CD4-positive, alpha-beta T cell treated with Interleukin-6 at 100 ng/mL for 8 hours (primary cell): ENCODE measurements at regions not wholly inside any gene's neighbourhood (a gene's known extent, or its start where the extent isn't known, plus 50 kb on each side); places are given as distances from the start of the nearest gene placed in this dataset.

Source experiments
- DNase-seq: peaks from one replicate; pipeline ENCODE4 v3.0.0-alpha.2; 2020; ENCODE audit warnings: mixed read lengths, low spot score

GRCh38 chr19:29263305-29264135, 50.6 kb upstream of the UQCRFS1 start:
- DNase-seq: peak; percentile 34

DNA sequence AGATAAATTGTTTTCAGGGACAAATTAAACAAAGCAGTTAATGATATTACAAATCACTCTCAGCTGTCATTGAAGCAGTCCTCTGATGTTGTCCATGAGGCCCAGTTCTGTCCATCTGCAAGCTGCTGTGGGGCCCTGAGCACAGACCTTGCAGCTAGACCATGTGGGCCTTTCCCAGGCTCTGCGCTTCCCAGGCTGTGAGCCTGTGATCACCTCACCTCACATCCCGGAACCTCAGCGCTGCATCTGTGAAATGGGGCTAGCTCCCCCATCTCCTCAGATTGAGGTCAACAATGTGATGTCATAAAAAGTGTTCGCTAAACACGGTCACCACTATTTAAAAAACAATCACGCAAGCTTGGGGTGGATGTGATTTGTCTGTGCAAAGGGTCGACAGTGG, 51.9 kb upstream of the UQCRFS1 start:
- DNase-seq: no peak

DNA sequence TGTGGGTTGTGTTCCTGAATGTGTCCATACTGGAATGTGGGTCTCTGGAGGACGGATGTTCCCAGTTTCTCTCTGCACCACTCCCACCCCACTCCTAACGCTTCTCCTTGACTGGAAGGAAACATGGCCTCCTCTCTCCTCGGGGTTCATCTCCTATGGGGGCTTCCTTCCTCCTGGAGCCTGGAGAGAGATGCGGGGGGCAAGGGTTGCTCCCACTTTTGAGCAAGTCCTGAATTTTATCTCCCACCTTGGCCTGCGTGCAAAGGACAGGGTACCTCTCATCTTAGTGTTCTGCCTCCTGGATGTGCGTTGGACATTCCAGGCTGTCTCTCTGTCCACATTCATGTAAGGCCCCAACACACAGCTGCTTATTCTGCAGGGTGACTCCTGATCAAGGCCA, 52.5 kb upstream of the UQCRFS1 start:
- DNase-seq: no peak

- no peak for DNase-seq
Measured at GRCh38 chr19:29266001-29266400, 53.0 kb upstream of the UQCRFS1 start.

GRCh38 chr19:29266603-29267002, 53.7 kb upstream of the UQCRFS1 start:
- no peak for DNase-seq

- no peak for DNase-seq
Measured at GRCh38 chr19:29267701-29268100, 54.8 kb upstream of the UQCRFS1 start.

DNA sequence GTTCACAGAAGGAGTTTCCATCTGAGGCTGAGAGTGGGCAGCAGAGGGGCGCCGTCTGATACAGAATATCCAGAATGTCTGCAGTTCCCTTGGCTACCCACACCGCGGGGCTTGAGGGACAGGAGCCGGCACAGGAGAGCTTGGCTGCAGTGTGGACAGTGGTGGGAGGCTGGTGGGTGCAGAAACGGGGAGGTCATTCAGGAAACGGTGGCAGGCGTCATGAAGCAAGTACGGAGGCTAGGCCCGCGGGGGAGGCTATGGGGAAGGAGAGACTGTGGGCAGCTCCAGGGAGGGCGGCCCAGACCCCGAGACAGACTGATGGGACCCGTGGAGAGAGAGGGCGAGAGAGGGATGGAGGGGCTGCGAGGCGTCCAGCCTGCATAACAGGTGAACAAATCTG, 55.2 kb upstream of the UQCRFS1 start:
- DNase-seq: no peak

GRCh38 chr19:29268721-29269393, 55.9 kb upstream of the UQCRFS1 start:
- no peak for DNase-seq

DNA sequence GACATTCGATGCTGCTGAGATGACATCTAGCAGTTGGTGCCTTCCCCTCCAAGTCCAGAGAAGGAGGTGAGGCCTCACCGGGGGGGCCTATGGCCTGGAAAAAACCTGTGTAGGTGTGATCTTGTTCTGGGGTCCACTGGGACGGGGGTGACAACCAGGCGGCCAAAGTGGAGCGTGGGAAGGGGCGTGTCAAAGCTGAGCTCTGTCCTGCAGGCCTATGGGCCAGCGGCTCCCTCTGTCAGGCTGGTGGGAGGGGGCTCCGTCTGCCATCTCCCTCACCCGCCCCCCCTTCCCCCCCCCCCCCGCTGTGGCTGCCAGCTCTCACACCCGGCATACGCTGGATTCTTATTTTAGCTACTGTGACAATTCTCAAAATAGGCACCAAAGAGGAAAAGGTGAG, 56.7 kb upstream of the UQCRFS1 start:
- DNase-seq: no peak

DNA sequence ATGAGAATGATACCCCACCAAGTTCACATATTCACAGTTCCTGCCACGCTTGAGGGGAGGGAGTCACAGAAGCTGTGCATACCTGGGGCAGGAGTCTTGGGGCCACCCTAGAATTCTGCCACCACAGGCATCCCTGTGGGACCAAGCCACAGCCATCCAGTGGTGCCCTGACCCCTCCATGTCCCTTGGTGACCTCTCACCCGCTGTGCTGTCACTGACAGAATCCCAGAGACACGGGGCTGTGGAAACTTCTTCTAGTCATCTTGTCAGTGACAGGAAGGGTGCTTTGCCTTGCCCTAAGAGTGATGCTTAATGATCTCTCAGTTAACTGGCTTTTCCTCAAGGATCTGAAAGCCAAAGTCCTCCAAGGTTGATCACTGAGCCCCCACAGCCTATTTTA, 58.4 kb upstream of the UQCRFS1 start:
- DNase-seq: no peak

- no peak for DNase-seq
Measured at GRCh38 chr19:29271911-29272310, 59.0 kb upstream of the UQCRFS1 start.

GRCh38 chr19:29273000-29273640, 60.2 kb upstream of the UQCRFS1 start:
- no peak for DNase-seq

DNA sequence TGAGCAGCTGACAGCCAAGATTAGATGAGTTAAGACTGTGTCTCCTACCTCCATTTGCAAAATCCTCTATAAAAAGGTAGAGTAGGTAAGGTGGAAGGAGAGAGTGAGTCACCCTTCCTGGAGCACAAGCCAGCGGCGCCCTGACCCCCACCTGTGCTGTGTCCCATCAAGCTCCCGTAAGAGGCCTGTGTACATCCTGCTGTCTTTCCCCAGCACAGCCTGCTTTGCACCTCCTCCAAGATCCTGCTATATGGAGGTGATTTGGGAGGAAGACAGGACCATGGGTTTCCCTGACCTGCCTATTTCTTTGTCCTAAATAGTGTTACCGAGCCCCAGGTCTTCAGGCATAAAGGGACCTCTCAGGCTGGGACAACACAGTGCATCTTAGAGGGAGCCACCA, 62.3 kb upstream of the UQCRFS1 start:
- no peak for DNase-seq

DNA sequence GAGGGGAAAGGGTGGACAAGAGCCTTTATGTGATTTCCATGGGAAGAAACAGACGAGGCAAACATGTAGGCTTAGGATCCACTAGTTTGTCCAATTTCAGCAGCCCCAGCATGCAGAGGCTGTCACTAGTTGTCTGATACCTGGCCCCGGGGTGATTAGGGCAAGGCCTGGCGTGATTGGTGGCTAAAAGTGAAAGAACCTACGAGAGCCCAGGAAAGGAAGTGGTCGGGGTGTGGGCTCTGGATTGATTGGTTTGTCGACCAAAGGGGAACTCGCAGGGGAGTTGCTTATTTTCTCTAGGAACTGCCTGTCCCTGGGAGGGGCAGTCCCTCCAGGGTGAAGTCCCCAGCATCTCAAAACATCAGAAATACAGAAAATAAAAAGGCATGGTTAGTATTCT, 64.2 kb upstream of the UQCRFS1 start:
- peak; percentile 53 for DNase-seq

GRCh38 chr19:29278716-29279115, 65.8 kb upstream of the UQCRFS1 start:
- no peak for DNase-seq

GRCh38 chr19:29283366-29283765, 70.4 kb upstream of the UQCRFS1 start:
- no peak for DNase-seq

DNA sequence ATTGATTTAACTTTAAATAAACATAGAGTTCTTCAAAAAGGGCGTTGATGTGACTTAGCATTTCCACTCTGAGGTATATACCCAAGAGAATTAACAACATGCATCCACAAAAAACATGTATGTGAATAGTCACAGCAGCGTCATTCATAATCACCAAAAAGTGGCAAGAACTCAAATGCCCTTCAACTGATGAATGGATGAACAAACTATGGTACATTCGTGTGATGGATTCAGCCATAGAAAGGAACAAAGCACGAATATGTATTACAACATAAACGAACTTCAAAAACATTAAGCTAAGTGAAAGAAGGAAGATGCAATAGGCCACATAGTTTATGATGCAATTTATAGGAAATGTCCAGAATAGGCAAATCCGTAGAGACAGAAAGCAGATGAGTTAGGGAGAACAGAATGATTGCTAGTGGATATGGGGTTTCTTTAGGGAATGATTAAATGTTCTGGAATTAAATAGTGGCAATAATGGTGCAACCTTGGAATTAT, 72.3 kb upstream of the UQCRFS1 start:
- DNase-seq: no peak

DNA sequence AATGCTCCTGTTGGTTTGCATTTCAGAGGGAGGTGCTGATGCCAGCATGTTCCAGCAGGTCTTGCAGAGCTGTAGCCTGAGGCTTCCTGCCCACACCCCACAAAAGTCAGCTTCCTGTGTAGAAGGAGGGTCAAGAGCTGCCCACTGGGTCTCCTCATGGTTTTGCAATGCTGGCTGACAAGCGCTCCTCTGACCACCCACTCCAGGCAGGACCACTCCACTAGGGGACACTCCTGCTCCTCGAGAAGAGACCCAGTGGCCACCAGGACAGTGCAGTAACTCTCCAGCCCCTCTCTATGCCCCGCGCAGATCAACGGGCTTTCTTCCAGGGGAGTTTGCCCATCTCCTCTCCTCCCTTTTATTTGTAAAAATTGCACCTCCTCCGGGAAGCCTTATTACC, 72.9 kb upstream of the UQCRFS1 start:
- DNase-seq: no peak

DNA sequence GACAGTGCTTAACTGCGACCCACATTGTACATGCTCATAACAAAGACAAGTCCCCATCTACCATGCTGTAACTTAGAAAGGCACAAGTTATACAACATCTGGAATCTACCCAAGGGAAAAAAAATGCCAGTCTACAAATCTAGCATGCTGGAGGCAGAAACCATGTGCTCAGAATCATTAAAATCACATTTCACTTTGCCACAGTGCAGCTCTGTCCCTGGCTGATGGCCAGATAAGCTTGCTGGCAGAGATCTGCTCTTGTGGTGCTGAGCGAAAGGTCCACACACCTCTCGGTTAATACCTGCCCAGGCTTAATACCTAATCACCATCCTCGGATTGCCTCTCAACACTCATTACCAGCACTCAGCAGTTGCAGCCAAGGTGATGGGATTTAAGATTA, 74.1 kb upstream of the UQCRFS1 start:
- DNase-seq: no peak

DNA sequence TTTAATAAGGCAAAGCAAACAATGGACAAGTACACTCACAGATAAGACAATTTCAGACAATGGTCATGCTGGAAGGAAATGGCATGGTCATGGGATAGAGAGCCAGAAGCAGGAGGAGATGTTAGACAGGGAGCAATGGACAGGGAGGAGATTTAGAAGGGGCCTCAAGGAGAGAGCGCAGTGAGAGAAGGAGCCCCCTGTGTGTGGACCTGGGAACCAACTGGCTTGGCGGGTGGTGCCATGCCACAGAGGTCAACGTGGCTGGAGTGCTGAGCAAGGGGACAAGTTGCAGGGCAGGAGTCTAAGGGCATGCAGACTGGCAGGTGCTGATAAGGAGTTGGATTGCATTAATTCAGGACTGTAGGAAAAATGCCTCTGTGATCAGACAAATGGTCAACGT, 75.3 kb upstream of the UQCRFS1 start:
- DNase-seq: no peak

DNA sequence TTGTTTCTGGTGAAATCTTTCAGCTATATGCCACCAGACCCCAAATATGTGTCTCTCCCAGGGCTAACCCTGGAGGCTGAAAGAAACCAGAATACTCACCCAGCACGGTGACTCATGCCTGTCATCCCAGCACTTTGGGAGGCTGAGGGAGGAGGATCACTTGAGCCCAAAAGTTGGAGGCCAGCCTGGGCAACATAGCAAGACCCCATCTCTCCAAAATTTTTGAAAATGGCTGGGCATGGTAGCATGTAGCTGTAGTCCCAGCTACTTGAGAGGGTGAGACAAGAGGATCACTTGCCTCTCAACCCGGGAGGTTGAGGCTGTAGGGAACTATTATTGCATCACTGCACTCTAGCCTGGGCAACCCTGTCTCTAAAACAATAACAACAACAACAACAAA, 76.1 kb upstream of the UQCRFS1 start:
- DNase-seq: no peak

DNA sequence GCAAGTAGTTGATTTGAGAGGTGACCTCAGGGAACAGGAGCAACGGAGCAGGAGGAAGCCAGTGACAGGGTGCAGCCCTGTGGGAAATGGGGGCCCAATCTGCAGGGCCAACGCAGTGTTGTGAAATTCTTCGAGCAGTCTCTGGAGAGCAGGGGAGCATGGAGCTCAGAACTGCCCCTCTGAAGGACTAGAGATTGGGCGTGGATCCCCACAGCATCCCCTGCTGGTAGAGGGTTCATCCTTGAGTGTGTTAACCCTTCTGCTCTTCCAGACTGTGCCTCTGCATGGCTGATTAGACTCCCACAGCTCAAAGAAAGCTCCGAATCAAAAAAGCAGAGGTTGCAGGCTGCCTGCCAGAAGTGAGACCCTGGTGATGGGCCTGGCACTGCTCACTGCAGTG, 77.9 kb upstream of the UQCRFS1 start:
- no peak for DNase-seq

DNA sequence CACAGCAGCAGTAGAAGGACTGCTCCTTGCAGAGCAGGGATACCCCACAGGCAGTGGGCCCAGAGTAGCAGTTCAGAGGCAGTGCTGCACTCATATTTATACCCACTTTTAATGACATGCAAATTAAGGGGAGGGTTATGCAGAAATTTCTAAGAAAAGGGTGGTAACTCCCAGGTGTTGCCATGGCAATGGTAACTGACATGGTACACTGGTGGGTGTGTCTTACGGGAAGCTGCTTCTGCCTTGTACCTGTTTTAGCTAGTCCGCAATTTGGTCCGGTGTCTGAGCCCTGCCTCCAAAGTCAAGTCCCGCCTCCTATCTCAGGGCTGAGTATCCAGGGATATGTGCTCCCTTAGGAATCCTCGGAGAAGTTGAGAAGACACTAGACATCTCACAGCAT, 79.2 kb upstream of the UQCRFS1 start:
- no peak for DNase-seq
